Thyroid gland (tissue), 4 donors: ENCODE measurements at regions not wholly inside any gene's neighbourhood (a gene's known extent, or its start where the extent isn't known, plus 50 kb on each side); places are given as distances from the start of the nearest gene placed in this dataset.

Source experiments
- CTCF ChIP-seq, 6 experiments: fragments of 200-600 bp in 3 of 6; fragments of 450-650 bp in 3 of 6; sonication (generic) in 3 of 6; IDR thresholded peaks; one replicate each; pipeline ENCODE4 v1.5.1; 2016 to 2019; ENCODE audit warnings: antibody characterized with exemption in 6 of 6, mild to moderate bottlenecking in 2 of 6, inconsistent platforms in 1 of 6, moderate library complexity in 1 of 6
- POLR2A ChIP-seq, 2 donors: fragments of 450-650 bp; IDR thresholded peaks; one replicate each; pipeline ENCODE4 v1.6.1; 2017; ENCODE audit warnings: antibody characterized with exemption in 2 of 2, mild to moderate bottlenecking in 2 of 2, moderate library complexity in 1 of 2

- no peak for TF ChIP-seq CTCF (IDR thresholded peaks at IDR 0.05)
- TF ChIP-seq POLR2A (IDR thresholded peaks at IDR 0.05), result no peak
These were observed 127.0 kb upstream of the RPH3A start for GRCh38 chr12:112664569-112664968.
